Left ventricle myocardium inferior (tissue), 1 donor: ENCODE measurements at regions not wholly inside any gene's neighbourhood (a gene's known extent, or its start where the extent isn't known, plus 50 kb on each side); places are given as distances from the start of the nearest gene placed in this dataset.

Source experiments
- DNase-seq: peaks from one replicate; pipeline ENCODE4 v3.0.0-alpha.2; 2020
- H3K27ac ChIP-seq: fragments of 200-600 bp; replicated peaks from 2 replicates; pipeline ENCODE4 v1.8.0; 2021
- H3K27me3 ChIP-seq: fragments of 200-600 bp; 2 replicates; pipeline ENCODE4 v1.8.0; 2021; ENCODE audit warnings: low read depth
- H3K36me3 ChIP-seq: fragments of 200-600 bp; 2 replicates; pipeline ENCODE4 v1.8.0; 2021
- H3K4me1 ChIP-seq: fragments of 200-600 bp; 2 replicates; pipeline ENCODE4 v1.8.0; 2021
- H3K4me3 ChIP-seq: fragments of 200-600 bp; 2 replicates; pipeline ENCODE4 v1.8.0; 2021; ENCODE audit warnings: mild to moderate bottlenecking, moderate library complexity
- H3K9me3 ChIP-seq: fragments of 200-600 bp; replicated peaks from 2 replicates; pipeline ENCODE4 v1.8.0; 2021
- intact Hi-C: fragments of 100-400 bp; cut with micrococcal nuclease; formaldehyde crosslinking; loops from one replicate; pipeline ENCODE4 v1.11.0; 2022
- TF ChIP-seq, protein P1 (sequence below): fragments of 200-600 bp; IDR thresholded peaks from 2 replicates; pipeline ENCODE4 v1.8.0; 2021; ENCODE audit warnings: antibody characterized with exemption, mild to moderate bottlenecking, borderline replicate concordance
- donor health status: DM: no; HTN: yes; CAD: no; lungs with severe emphysema.

DNA sequence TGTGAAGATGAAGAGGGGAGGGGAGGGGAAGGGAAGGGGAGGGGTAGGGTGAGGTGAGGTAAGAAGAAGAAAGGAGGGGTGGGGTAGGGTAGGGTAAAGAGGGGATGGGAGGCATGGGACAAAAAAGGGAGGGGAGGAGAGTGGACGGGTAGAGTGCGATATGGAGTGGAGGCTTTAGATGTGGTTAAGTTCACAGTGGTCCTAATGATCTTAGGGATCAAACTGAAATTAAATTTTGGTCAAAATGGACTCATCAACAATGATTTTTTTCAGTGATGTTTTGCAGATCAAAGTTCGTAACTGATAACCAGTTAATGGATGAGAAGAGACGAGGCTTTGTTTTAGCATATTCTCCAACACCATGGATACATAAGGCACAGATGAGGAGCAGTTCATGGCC is 513.9 kb upstream of the ACVR2A start:
- no peaks in the 10 kb centered on the region for H3K27me3 ChIP-seq
- intact Hi-C loops = no loop called here
- no peaks in the 10 kb centered on the region for H3K36me3 ChIP-seq
- no peak overlapping the region for H3K4me3 ChIP-seq
- H3K9me3 ChIP-seq = no peaks in the 10 kb centered on the region
- DNase-seq = no peak
- peaks cover 3% of the 10 kb centered on the region for H3K4me1 ChIP-seq
- TF ChIP-seq, protein P1, sequence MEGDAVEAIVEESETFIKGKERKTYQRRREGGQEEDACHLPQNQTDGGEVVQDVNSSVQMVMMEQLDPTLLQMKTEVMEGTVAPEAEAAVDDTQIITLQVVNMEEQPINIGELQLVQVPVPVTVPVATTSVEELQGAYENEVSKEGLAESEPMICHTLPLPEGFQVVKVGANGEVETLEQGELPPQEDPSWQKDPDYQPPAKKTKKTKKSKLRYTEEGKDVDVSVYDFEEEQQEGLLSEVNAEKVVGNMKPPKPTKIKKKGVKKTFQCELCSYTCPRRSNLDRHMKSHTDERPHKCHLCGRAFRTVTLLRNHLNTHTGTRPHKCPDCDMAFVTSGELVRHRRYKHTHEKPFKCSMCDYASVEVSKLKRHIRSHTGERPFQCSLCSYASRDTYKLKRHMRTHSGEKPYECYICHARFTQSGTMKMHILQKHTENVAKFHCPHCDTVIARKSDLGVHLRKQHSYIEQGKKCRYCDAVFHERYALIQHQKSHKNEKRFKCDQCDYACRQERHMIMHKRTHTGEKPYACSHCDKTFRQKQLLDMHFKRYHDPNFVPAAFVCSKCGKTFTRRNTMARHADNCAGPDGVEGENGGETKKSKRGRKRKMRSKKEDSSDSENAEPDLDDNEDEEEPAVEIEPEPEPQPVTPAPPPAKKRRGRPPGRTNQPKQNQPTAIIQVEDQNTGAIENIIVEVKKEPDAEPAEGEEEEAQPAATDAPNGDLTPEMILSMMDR = no peak
- no peak overlapping the region for H3K27ac ChIP-seq

DNA sequence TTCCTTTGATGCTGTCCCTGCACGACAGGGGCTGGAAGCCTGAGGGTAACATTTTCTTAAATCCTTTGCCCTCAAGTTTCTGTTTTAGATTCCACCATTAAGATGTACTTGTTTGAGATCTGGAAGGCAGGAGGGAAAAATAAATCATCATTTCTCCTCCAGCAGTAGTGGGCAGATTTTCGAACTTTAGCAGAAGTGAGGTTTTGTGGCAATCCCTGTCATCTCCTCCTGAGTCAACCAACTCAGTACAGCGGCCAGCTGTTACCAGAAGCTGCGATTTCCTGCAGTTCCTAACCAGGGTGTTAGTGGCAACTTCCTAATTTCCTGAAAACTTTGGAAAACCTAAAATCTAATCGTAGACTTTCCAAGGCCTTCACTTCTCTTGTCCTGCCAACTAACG is 517.2 kb upstream of the ACVR2A start:
- no peak for DNase-seq
- Histone ChIP-seq H3K4me1 (peaks cover 3% of the 10 kb centered on the region), H3K27ac (no peak overlapping the region), H3K27me3 (no peaks in the 10 kb centered on the region), H3K4me3 (no peak overlapping the region), H3K9me3 (no peaks in the 10 kb centered on the region), H3K36me3 (no peaks in the 10 kb centered on the region)
- intact Hi-C loops = no loop called here
- TF ChIP-seq, protein P1 = no peak

DNA sequence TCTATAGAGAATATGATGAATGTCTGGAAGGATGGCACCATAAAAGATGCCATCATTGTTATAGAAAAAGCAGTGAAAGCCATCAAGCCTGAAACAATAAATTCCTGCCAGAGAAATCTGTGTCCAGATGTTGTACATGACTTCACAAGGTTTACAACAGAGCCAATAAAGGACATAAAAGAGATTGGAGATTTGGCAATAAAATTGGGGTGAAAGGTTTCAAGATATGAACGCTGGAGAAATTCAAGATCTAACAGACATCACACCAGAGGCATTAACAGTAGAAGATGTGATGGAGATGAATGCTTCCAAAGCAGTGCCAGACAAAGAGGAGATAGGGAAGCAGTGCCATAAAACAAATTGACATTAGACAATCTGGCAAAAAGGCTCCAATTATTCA is 518.8 kb upstream of the ACVR2A start:
- peaks cover 3% of the 10 kb centered on the region for H3K4me1 ChIP-seq
- no peak overlapping the region for H3K27ac ChIP-seq
- H3K4me3 ChIP-seq = no peak overlapping the region
- TF ChIP-seq, protein P1 = no peak
- peaks cover 7% of the 10 kb centered on the region for H3K9me3 ChIP-seq
- no peaks in the 10 kb centered on the region for H3K27me3 ChIP-seq
- intact Hi-C loops = no loop called here
- H3K36me3 ChIP-seq = no peaks in the 10 kb centered on the region
- DNase-seq = no peak

DNA sequence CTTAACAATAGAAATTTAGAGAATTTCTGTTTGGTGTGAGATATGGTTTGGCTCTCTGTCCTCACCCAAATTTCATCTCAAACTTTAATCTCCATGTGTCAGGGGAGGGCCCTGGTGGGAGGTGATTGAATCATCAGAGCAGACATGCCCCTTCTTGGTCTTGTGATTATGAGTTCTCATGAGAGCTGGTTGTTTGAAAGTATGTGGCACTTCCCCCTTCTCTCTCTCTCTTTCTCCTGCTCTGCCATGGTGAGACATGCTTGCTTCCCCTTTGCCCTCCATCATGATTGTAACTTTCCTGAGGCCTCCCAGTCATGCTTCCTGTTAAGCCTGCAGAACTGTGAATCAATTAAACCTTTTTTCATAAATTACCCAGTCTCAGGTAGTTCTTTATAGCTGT is 524.7 kb upstream of the ACVR2A start:
- no peaks in the 10 kb centered on the region for H3K36me3 ChIP-seq
- peaks cover 56% of the 10 kb centered on the region for H3K9me3 ChIP-seq
- DNase-seq = no peak
- TF ChIP-seq, protein P1 = no peak
- H3K4me1 ChIP-seq = no peaks in the 10 kb centered on the region
- intact Hi-C loops = no loop called here
- no peak overlapping the region for H3K4me3 ChIP-seq
- no peak overlapping the region for H3K27ac ChIP-seq
- H3K27me3 ChIP-seq = no peaks in the 10 kb centered on the region

DNA sequence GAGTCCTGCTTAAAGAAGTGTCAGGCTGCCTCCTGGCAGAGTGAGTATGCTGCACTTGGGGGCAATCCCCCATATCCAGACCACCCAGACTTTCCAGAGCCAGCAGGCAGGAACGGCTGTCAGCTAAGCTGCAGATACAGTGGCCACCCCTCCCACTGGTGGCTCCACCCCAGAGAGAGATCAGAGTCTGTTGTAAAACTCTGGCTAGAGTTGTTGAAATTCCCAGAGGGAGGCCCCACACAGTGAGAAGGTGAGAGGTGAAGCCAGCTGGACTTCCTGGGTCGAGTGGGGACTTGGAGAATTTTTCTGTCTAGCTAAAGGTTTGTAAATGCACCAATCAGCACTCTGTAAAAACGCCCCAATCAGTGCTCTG is 533.8 kb upstream of the ACVR2A start:
- no peaks in the 10 kb centered on the region for H3K36me3 ChIP-seq
- intact Hi-C loops = no loop called here
- H3K4me3 ChIP-seq = no peak overlapping the region
- no peaks in the 10 kb centered on the region for H3K27me3 ChIP-seq
- H3K9me3 ChIP-seq = peaks cover 8% of the 10 kb centered on the region
- no peak overlapping the region for H3K27ac ChIP-seq
- DNase-seq = no peak
- no peaks in the 10 kb centered on the region for H3K4me1 ChIP-seq
- TF ChIP-seq, protein P1 = no peak
